IMR-90 (cell line): ENCODE measurements at regions not wholly inside any gene's neighbourhood (a gene's known extent, or its start where the extent isn't known, plus 50 kb on each side); places are given as distances from the start of the nearest gene placed in this dataset.

Source experiments
- ATAC-seq: fragments of 200-7000 bp; cut with Tn5 transposase; 2 replicates; pipeline ENCODE4 v1.9.1; 2020; ENCODE audit warnings: low read depth, mild to moderate bottlenecking, moderate library complexity
- BruUV-seq: library from RNA; stranded (reverse); fragments of 400-500 nt; replicated peaks from 2 replicates; lab custom pipeline; 2021; lab: Mats Ljungman, UMichigan
- CTCF ChIA-PET: fragments of 300-600 bp; formaldehyde crosslinking; extraction: SDS; loops from one replicate; lab custom pipeline; 2021; ENCODE audit warnings: antibody characterized with exemption; lab: Yijun Ruan, JAX
- POLR2A ChIA-PET: fragments of 300-600 bp; sonication (Branson Sonifier 250); formaldehyde crosslinking; loops from one replicate; lab custom pipeline; 2022; ENCODE audit warnings: antibody characterized with exemption; ENCODE audit not compliant: unreplicated experiment; lab: Charles Lee
- DNase-seq: peaks from one replicate; pipeline ENCODE4 v3.0.0; 2013
- H2AFZ ChIP-seq: replicated peaks from 2 replicates; pipeline ENCODE3; 2013; ENCODE audit warnings: low read length, mild to moderate bottlenecking; ENCODE audit not compliant: poor library complexity
- H2AK5ac ChIP-seq: 2 replicates; pipeline ENCODE4 v1.6.1; 2013; ENCODE audit warnings: low read depth, low read length, inconsistent platforms
- H2AK9ac ChIP-seq: replicated peaks from 2 replicates; pipeline ENCODE3; 2013; ENCODE audit warnings: mild to moderate bottlenecking, low read depth, low read length, moderate library complexity; ENCODE audit not compliant: poor library complexity
- H2BK120ac ChIP-seq: 2 replicates; pipeline ENCODE4 v1.6.1; 2013; ENCODE audit warnings: low read depth, low read length, inconsistent platforms
- H2BK15ac ChIP-seq: 3 replicates; pipeline ENCODE4 v1.6.1; 2013; ENCODE audit warnings: low read depth, low read length, inconsistent platforms
- H2BK20ac ChIP-seq: 2 replicates; pipeline ENCODE4 v1.6.1; 2013; ENCODE audit warnings: low read depth, mild to moderate bottlenecking, inconsistent platforms, low read length, moderate library complexity
- H2BK5ac ChIP-seq: 2 replicates; pipeline ENCODE4 v1.6.1; 2013; ENCODE audit warnings: mild to moderate bottlenecking, low read depth, low read length, inconsistent platforms; ENCODE audit not compliant: poor library complexity, severe bottlenecking
- H3K14ac ChIP-seq: replicated peaks from 2 replicates; pipeline ENCODE4 v1.6.1; 2013; ENCODE audit warnings: low read depth, low read length, inconsistent platforms
- H3K18ac ChIP-seq: 2 replicates; pipeline ENCODE4 v1.6.1; 2013; ENCODE audit warnings: low read depth, low read length, control low read depth
- H3K23ac ChIP-seq: 2 replicates; pipeline ENCODE4 v1.6.1; 2013; ENCODE audit warnings: low read depth, low read length, inconsistent platforms
- H3K27ac ChIP-seq: 2 replicates; pipeline ENCODE4 v1.5.1; 2013; ENCODE audit warnings: mild to moderate bottlenecking, control low read depth, low read length; ENCODE audit not compliant: insufficient read depth
- H3K27me3 ChIP-seq: 2 replicates; pipeline ENCODE4 v1.6.1; 2013; ENCODE audit warnings: low read length; ENCODE audit not compliant: control insufficient read depth, insufficient read depth
- H3K36me3 ChIP-seq: 2 replicates; pipeline ENCODE4 v1.6.1; 2013; ENCODE audit warnings: low read length, mixed read lengths; ENCODE audit not compliant: control insufficient read depth, insufficient read depth
- H3K4ac ChIP-seq: 2 replicates; pipeline ENCODE4 v1.6.1; 2013; ENCODE audit warnings: low read depth, low read length, inconsistent platforms
- H3K4me1 ChIP-seq: 2 replicates; pipeline ENCODE4 v1.6.1; 2013; ENCODE audit warnings: low read length, mixed read lengths; ENCODE audit not compliant: control insufficient read depth, insufficient read depth
- H3K4me2 ChIP-seq: 2 replicates; pipeline ENCODE4 v1.6.1; 2013; ENCODE audit warnings: low read depth, mild to moderate bottlenecking, control low read depth, low read length, moderate library complexity
- H3K4me3 ChIP-seq: 2 replicates; pipeline ENCODE4 v1.5.1; 2013; ENCODE audit warnings: low read depth, mild to moderate bottlenecking, control low read depth, low read length, moderate library complexity; ENCODE audit not compliant: insufficient read depth
- H3K56ac ChIP-seq: 2 replicates; pipeline ENCODE4 v1.6.1; 2013; ENCODE audit warnings: low read length, inconsistent platforms; ENCODE audit not compliant: insufficient read depth; ENCODE audit errors: extremely low read depth
- H3K79me1 ChIP-seq, 2 experiments: 2 replicates each; pipeline ENCODE4 v1.6.1; 2013; ENCODE audit warnings: low read length in 2 of 2, inconsistent platforms in 1 of 2, low read depth in 1 of 2
- H3K9ac ChIP-seq: 2 replicates; pipeline ENCODE4 v1.6.1; 2013; ENCODE audit warnings: low read depth, low read length, control low read depth
- H3K9me1 ChIP-seq: 2 replicates; pipeline ENCODE4 v1.6.1; 2013; ENCODE audit warnings: low read length, inconsistent platforms; ENCODE audit not compliant: insufficient read depth
- H3K9me3 ChIP-seq: 2 replicates; pipeline ENCODE4 v1.6.1; 2013; ENCODE audit warnings: low read length; ENCODE audit not compliant: control insufficient read depth, insufficient read depth
- H4K20me1 ChIP-seq: 2 replicates; pipeline ENCODE4 v1.6.1; 2013; ENCODE audit warnings: low read length, inconsistent platforms; ENCODE audit not compliant: insufficient read depth
- H4K5ac ChIP-seq: 2 replicates; pipeline ENCODE4 v1.6.1; 2013; ENCODE audit warnings: mild to moderate bottlenecking, low read depth, low read length, control low read depth
- H4K8ac ChIP-seq, 2 experiments: 2 replicates each; pipeline ENCODE4 v1.6.1; 2013; ENCODE audit warnings: low read depth in 2 of 2, low read length in 2 of 2, control low read depth in 1 of 2, inconsistent platforms in 1 of 2
- H4K91ac ChIP-seq: 2 replicates; pipeline ENCODE4 v1.6.1; 2013; ENCODE audit warnings: low read depth, low read length, inconsistent platforms; ENCODE audit not compliant: insufficient read depth
- CEBPB ChIP-seq: IDR thresholded peaks from 2 replicates; pipeline ENCODE4 v1.6.1; 2012; ENCODE audit warnings: low read depth, low read length, improper control_type of control experiment
- CHD1 ChIP-seq: IDR thresholded peaks from 2 replicates; pipeline ENCODE4 v1.6.1; 2012; ENCODE audit warnings: low read depth, low read length, improper control_type of control experiment
- MAZ ChIP-seq: IDR thresholded peaks from 2 replicates; pipeline ENCODE4 v1.6.1; 2012; ENCODE audit warnings: low read depth, mild to moderate bottlenecking, low read length, improper control_type of control experiment, moderate library complexity, borderline replicate concordance
- MXI1 ChIP-seq: IDR thresholded peaks from 2 replicates; pipeline ENCODE4 v1.6.1; 2012; ENCODE audit warnings: low read depth, mild to moderate bottlenecking, low read length, moderate library complexity, borderline replicate concordance
- NFE2L2 ChIP-seq: fragments of 150-350 bp; IDR thresholded peaks from 2 replicates; pipeline ENCODE4 v1.6.1; 2016; ENCODE audit warnings: low read depth, mild to moderate bottlenecking, low read length
- RAD21 ChIP-seq: IDR thresholded peaks from 2 replicates; pipeline ENCODE4 v1.6.1; 2012; ENCODE audit warnings: low read length, improper control_type of control experiment
- RCOR1 ChIP-seq: IDR thresholded peaks from 2 replicates; pipeline ENCODE4 v1.6.1; 2012; ENCODE audit warnings: mild to moderate bottlenecking, low read length, improper control_type of control experiment; ENCODE audit not compliant: insufficient replicate concordance
- SMC3 ChIP-seq: fragments of 150-350 bp; IDR thresholded peaks from 2 replicates; pipeline ENCODE4 v1.6.1; 2016; ENCODE audit warnings: low read depth, mild to moderate bottlenecking, antibody characterized with exemption, low read length, moderate library complexity
- WGBS, 2 experiments: methylation state at CpG; one replicate each; pipeline versions ENCODE4 v1.1.5 to v1.1.7; 2013; ENCODE audit warnings: missing lambda C conversion rate in 2 of 2; ENCODE audit not compliant: insufficient read length in 1 of 2; ENCODE audit errors: extremely low coverage in 2 of 2; 5-methylcytosine and 5-hydroxymethylcytosine counted together
- dilution Hi-C: fragments of 300-500 bp; cut with HindIII; formaldehyde crosslinking; loops from one replicate; pipeline ENCODE4 v1.14.3; 2018; ENCODE audit warnings: low sequenced_read_pairs; ENCODE audit not compliant: unreplicated experiment
- in situ Hi-C: fragments of 300-500 bp; cut with MboI; formaldehyde crosslinking; loops from 3 replicates; pipeline ENCODE4 v1.14.3; 2019; ENCODE audit warnings: low sequenced_read_pairs, inconsistent platforms, mixed read lengths
- intact Hi-C: fragments of 100-400 bp; cut with micrococcal nuclease; formaldehyde crosslinking; loops from 2 replicates; pipeline ENCODE4 v1.10.0; 2022
- TF ChIP-seq, protein P1 (sequence below): fragments of 150-350 bp; IDR thresholded peaks from 2 replicates; pipeline ENCODE4 v1.6.1; 2016; ENCODE audit warnings: low read depth, mild to moderate bottlenecking, low read length, moderate library complexity, borderline replicate concordance

DNA sequence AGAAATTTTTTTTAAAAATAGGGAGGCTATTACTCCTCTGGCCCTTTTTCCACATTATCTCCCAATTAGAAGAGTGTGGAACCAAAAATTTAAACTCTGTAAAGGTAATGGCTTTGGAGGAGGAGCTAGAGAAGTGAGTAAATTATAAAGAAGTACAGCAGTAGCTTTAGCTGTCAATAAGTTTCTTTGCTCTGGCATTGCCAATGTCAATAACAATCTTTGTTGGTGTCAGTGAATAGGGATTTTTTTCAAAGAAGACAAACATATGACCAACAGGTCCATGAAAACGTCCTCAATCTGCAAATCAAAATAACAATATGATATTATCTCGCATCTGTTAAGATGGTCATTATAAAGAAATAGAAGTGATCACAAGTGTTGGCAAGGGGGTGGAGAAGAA, 227.1 kb upstream of the MBL2 start:
- no peak overlapping the region for H3K14ac ChIP-seq
- in situ Hi-C loops (no loop called here), dilution Hi-C loops (no loop called here), intact Hi-C loops (no loop called here)
- no peak overlapping the region for H2BK15ac ChIP-seq
- no peak overlapping the region for H4K5ac ChIP-seq
- H3K9me1 ChIP-seq: no peaks in the 10 kb centered on the region
- H3K9me3 ChIP-seq: no peaks in the 10 kb centered on the region
- H3K36me3 ChIP-seq: no peaks in the 10 kb centered on the region
- H4K20me1 ChIP-seq: no peaks in the 10 kb centered on the region
- DNase-seq (no peak), ATAC-seq (no peak)
- no peak overlapping the region for H3K9ac ChIP-seq
- no peaks in the 10 kb centered on the region for H3K27me3 ChIP-seq
- H2AK5ac ChIP-seq: no peak overlapping the region
- no CpG with 5 or more reads among the region's 2 CpGs for WGBS, 2 experiments
- TF ChIP-seq, protein P1, sequence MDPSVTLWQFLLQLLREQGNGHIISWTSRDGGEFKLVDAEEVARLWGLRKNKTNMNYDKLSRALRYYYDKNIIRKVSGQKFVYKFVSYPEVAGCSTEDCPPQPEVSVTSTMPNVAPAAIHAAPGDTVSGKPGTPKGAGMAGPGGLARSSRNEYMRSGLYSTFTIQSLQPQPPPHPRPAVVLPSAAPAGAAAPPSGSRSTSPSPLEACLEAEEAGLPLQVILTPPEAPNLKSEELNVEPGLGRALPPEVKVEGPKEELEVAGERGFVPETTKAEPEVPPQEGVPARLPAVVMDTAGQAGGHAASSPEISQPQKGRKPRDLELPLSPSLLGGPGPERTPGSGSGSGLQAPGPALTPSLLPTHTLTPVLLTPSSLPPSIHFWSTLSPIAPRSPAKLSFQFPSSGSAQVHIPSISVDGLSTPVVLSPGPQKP: no peak
- no peak for TF ChIP-seq MXI1
- TF ChIP-seq CHD1: no peak
- no peak for TF ChIP-seq NFE2L2
- TF ChIP-seq RCOR1: no peak
- no peak for TF ChIP-seq SMC3
- no peak for TF ChIP-seq RAD21
- TF ChIP-seq MAZ: no peak
- TF ChIP-seq CEBPB: no peak
- BruUV-seq: no TSS peak
- no peak overlapping the region for H3K27ac ChIP-seq
- no peak overlapping the region for H2BK20ac ChIP-seq
- H2AFZ ChIP-seq: no peak overlapping the region
- no peak overlapping the region for H4K91ac ChIP-seq
- no peak overlapping the region for H4K8ac ChIP-seq
- POLR2A ChIA-PET: no interaction called here
- H3K79me1 ChIP-seq: no peaks in the 10 kb centered on the region
- no peak overlapping the region for H3K18ac ChIP-seq
- H3K56ac ChIP-seq: no peak overlapping the region
- CTCF ChIA-PET: no interaction called here
- no peak overlapping the region for H2BK5ac ChIP-seq
- no peak overlapping the region for H2BK120ac ChIP-seq
- no peak overlapping the region for H3K4me3 ChIP-seq
- no peaks in the 10 kb centered on the region for H3K4me1 ChIP-seq
- H2AK9ac ChIP-seq: no peak overlapping the region
- H3K4me2 ChIP-seq: no peak overlapping the region
- H3K23ac ChIP-seq: no peak overlapping the region
- no peak overlapping the region for H3K4ac ChIP-seq
